CD1c-positive myeloid dendritic cell (primary cell): ENCODE measurements at regions not wholly inside any gene's neighbourhood (a gene's known extent, or its start where the extent isn't known, plus 50 kb on each side); places are given as distances from the start of the nearest gene placed in this dataset.
"Not testable (repeated sequence)": the region's sequence is repeated elsewhere in the genome, so short reads cannot be mapped to it uniquely, and the experiment has no call there.

Experiments used
- DNase-seq: peaks from one replicate; pipeline ENCODE4 v3.0.0-alpha.2; 2016; ENCODE audit errors: extremely low spot score

GRCh38 chr9:71632776-71633175 is 135.5 kb downstream of the CEMIP2 start:
- no peak for DNase-seq

GRCh38 chr9:71630377-71630995 is 137.8 kb downstream of the CEMIP2 start:
- DNase-seq: no peak

GRCh38 chr9:71629578-71630215 is 138.6 kb downstream of the CEMIP2 start:
- DNase-seq: no peak

- peak; percentile 10 for DNase-seq
Observed at GRCh38 chr9:71628247-71628646, 140.1 kb downstream of the CEMIP2 start.

- no peak for DNase-seq
Observed at GRCh38 chr9:71627537-71627936, 140.8 kb downstream of the CEMIP2 start.

GRCh38 chr9:71626395-71626794 is 141.9 kb downstream of the CEMIP2 start:
- no peak for DNase-seq

- no peak for DNase-seq
Observed at GRCh38 chr9:71624728-71625127, 143.6 kb downstream of the CEMIP2 start.

- DNase-seq: no peak
Observed at GRCh38 chr9:71620746-71621145, 147.6 kb downstream of the CEMIP2 start.

- DNase-seq: no peak
Observed at GRCh38 chr9:71620331-71620730, 148.0 kb downstream of the CEMIP2 start.

GRCh38 chr9:71619926-71620325 is 148.4 kb downstream of the CEMIP2 start:
- no peak for DNase-seq

GRCh38 chr9:71614409-71615010 is 153.8 kb downstream of the CEMIP2 start:
- no peak for DNase-seq

- DNase-seq: no peak
Observed at GRCh38 chr9:71612889-71613288, 155.4 kb downstream of the CEMIP2 start.

GRCh38 chr9:71609448-71609830 is 158.9 kb downstream of the CEMIP2 start:
- no peak for DNase-seq

- no peak for DNase-seq
Observed at GRCh38 chr9:71608825-71609447, 159.4 kb downstream of the CEMIP2 start.

- DNase-seq: no peak
Observed at GRCh38 chr9:71608021-71608420, 160.3 kb downstream of the CEMIP2 start.

GRCh38 chr9:71607461-71607881 is 160.8 kb downstream of the CEMIP2 start:
- DNase-seq: no peak

GRCh38 chr9:71604197-71605063 is 163.9 kb downstream of the CEMIP2 start:
- DNase-seq: peak; percentile 76

- DNase-seq: no peak
Observed at GRCh38 chr9:71602652-71603051, 165.7 kb downstream of the CEMIP2 start.

- DNase-seq: not testable (repeated sequence)
Observed at GRCh38 chr9:71595762-71596161, 172.6 kb downstream of the CEMIP2 start.

- no peak for DNase-seq
Observed at GRCh38 chr9:71594541-71594940, 173.8 kb downstream of the CEMIP2 start.

- no peak for DNase-seq
Observed at GRCh38 chr9:71592400-71592799, 175.9 kb downstream of the CEMIP2 start.

GRCh38 chr9:71590362-71590761 is 178.0 kb downstream of the CEMIP2 start:
- no peak for DNase-seq
